Fibroblast of lung (primary cell): ENCODE measurements at regions not wholly inside any gene's neighbourhood (a gene's known extent, or its start where the extent isn't known, plus 50 kb on each side); places are given as distances from the start of the nearest gene placed in this dataset.

ENCODE experiments used
- DNase-seq, 2 donors: peaks; one replicate each; pipeline versions ENCODE4 v3.0.0 to v3.0.0-alpha.2; 2010; ENCODE audit warnings: low read depth in 2 of 2
- H2AFZ ChIP-seq: 2 replicates; pipeline ENCODE4 v1.5.1; 2012; ENCODE audit warnings: low read length, control low read depth, inconsistent platforms
- H3K27ac ChIP-seq: 2 replicates; pipeline ENCODE4 v1.5.1; 2011; ENCODE audit warnings: low read length, control low read depth; ENCODE audit not compliant: insufficient read depth
- H3K27me3 ChIP-seq: 2 replicates; pipeline ENCODE4 v1.5.1; 2011; ENCODE audit warnings: mild to moderate bottlenecking, low read length; ENCODE audit not compliant: control insufficient read depth, insufficient read depth
- H3K36me3 ChIP-seq: 2 replicates; pipeline ENCODE4 v1.5.1; 2011; ENCODE audit warnings: low read length; ENCODE audit not compliant: control insufficient read depth, insufficient read depth
- H3K4me1 ChIP-seq: 2 replicates; pipeline ENCODE4 v1.5.1; 2011; ENCODE audit warnings: low read length; ENCODE audit not compliant: control insufficient read depth, insufficient read depth; ENCODE audit errors: extremely low read depth
- H3K4me2 ChIP-seq: 2 replicates; pipeline ENCODE4 v1.5.1; 2011; ENCODE audit warnings: low read length, control low read depth; ENCODE audit not compliant: insufficient read depth; ENCODE audit errors: extremely low read depth
- H3K4me3 ChIP-seq, 4 experiments: fragments of 200-600 bp in 1 of 4; sonication (generic) in 1 of 4; replicated peaks in 1 of 4; 2 replicates each; pipeline ENCODE4 v1.5.1; 2011 to 2016; ENCODE audit warnings: low read length in 4 of 4, low read depth in 3 of 4, mild to moderate bottlenecking in 3 of 4, control low read depth in 2 of 4, inconsistent platforms in 1 of 4, mixed read lengths in 1 of 4; ENCODE audit not compliant: insufficient read depth in 1 of 4; ENCODE audit errors: control extremely low read depth in 1 of 4
- H3K79me2 ChIP-seq: 2 replicates; pipeline ENCODE4 v1.5.1; 2012; ENCODE audit warnings: mild to moderate bottlenecking, low read length, inconsistent platforms; ENCODE audit not compliant: control insufficient read depth, insufficient read depth
- H3K9ac ChIP-seq: 2 replicates; pipeline ENCODE4 v1.5.1; 2011; ENCODE audit warnings: mild to moderate bottlenecking, low read length, control low read depth; ENCODE audit not compliant: insufficient read depth
- H3K9me3 ChIP-seq: 2 replicates; pipeline ENCODE4 v1.5.1; 2012; ENCODE audit warnings: low read depth, low read length; ENCODE audit not compliant: control insufficient read depth, insufficient read depth
- H4K20me1 ChIP-seq: 2 replicates; pipeline ENCODE4 v1.5.1; 2011; ENCODE audit warnings: low read length; ENCODE audit not compliant: control insufficient read depth, insufficient read depth; ENCODE audit errors: extremely low read depth
- CTCF ChIP-seq, 2 donors: IDR thresholded peaks in 1 of 2; conservative IDR thresholded peaks in 1 of 2; 1 replicate in 1 of 2; 2 replicates in 1 of 2; pipeline ENCODE4 v1.5.1; 2011 to 2012; ENCODE audit warnings: low read length in 2 of 2, control low read depth in 1 of 2, inconsistent platforms in 1 of 2, low read depth in 1 of 2, mild to moderate bottlenecking in 1 of 2
- EZH2 ChIP-seq: IDR thresholded peaks from 2 replicates; pipeline ENCODE4 v1.5.1; 2012; ENCODE audit warnings: low read length, control low read depth, mild to moderate bottlenecking; ENCODE audit errors: missing control alignments

GRCh38 chr10:9824631-9825071, 1193.0 kb upstream of the CELF2 start:
- Histone ChIP-seq H3K79me2 (no peaks in the 10 kb centered on the region), H3K4me3 (no peak overlapping the region), H3K9ac (no peak overlapping the region), H3K36me3 (no peaks in the 10 kb centered on the region), H3K4me1 (no peaks in the 10 kb centered on the region), H3K4me2 (no peak overlapping the region), H3K27ac (no peak overlapping the region), H2AFZ (no peak overlapping the region), H3K9me3 (no peaks in the 10 kb centered on the region), H4K20me1 (no peaks in the 10 kb centered on the region), H3K27me3 (no peaks in the 10 kb centered on the region)
- DNase-seq: no peak
- TF ChIP-seq EZH2 (no peak), CTCF (conservative IDR thresholded peaks at IDR 0.05 in 1 of 2, IDR thresholded peaks at IDR 0.05 in 1 of 2; ENCODE audit: low read depth in 1 of 2, low read length in 2 of 2) (no peak)

GRCh38 chr10:9825491-9826018, 1192.1 kb upstream of the CELF2 start:
- H3K9ac ChIP-seq: no peak overlapping the region
- DNase-seq: peak in 1 of 2 donors; percentile 55
- no peak overlapping the region for H3K4me3 ChIP-seq
- H3K36me3 ChIP-seq: no peaks in the 10 kb centered on the region
- no peak overlapping the region for H2AFZ ChIP-seq
- no peaks in the 10 kb centered on the region for H4K20me1 ChIP-seq
- no peaks in the 10 kb centered on the region for H3K4me1 ChIP-seq
- H3K27me3 ChIP-seq: no peaks in the 10 kb centered on the region
- H3K27ac ChIP-seq: no peak overlapping the region
- no peak for TF ChIP-seq CTCF (conservative IDR thresholded peaks at IDR 0.05 in 1 of 2, IDR thresholded peaks at IDR 0.05 in 1 of 2; ENCODE audit: low read depth in 1 of 2, low read length in 2 of 2)
- no peak for TF ChIP-seq EZH2
- H3K4me2 ChIP-seq: no peak overlapping the region
- H3K79me2 ChIP-seq: no peaks in the 10 kb centered on the region
- no peaks in the 10 kb centered on the region for H3K9me3 ChIP-seq

GRCh38 chr10:9828110-9828509, 1189.6 kb upstream of the CELF2 start:
- Histone ChIP-seq H2AFZ (no peak overlapping the region), H3K27ac (no peak overlapping the region), H3K79me2 (no peaks in the 10 kb centered on the region), H3K36me3 (no peaks in the 10 kb centered on the region), H3K27me3 (no peaks in the 10 kb centered on the region), H4K20me1 (no peaks in the 10 kb centered on the region), H3K4me1 (no peaks in the 10 kb centered on the region), H3K4me3 (no peak overlapping the region), H3K9ac (no peak overlapping the region), H3K9me3 (no peaks in the 10 kb centered on the region), H3K4me2 (no peak overlapping the region)
- TF ChIP-seq CTCF (conservative IDR thresholded peaks at IDR 0.05 in 1 of 2, IDR thresholded peaks at IDR 0.05 in 1 of 2; ENCODE audit: low read depth in 1 of 2, low read length in 2 of 2): no peak
- no peak for TF ChIP-seq EZH2
- no peak for DNase-seq
